ENCODE measurements at regions not wholly inside any gene's neighbourhood (a gene's known extent, or its start where the extent isn't known, plus 50 kb on each side); places are given as distances from the start of the nearest gene placed in this dataset.
A peak's percentile ranks its signal among the peaks of the same experiment; 100 is the strongest.

DNA sequence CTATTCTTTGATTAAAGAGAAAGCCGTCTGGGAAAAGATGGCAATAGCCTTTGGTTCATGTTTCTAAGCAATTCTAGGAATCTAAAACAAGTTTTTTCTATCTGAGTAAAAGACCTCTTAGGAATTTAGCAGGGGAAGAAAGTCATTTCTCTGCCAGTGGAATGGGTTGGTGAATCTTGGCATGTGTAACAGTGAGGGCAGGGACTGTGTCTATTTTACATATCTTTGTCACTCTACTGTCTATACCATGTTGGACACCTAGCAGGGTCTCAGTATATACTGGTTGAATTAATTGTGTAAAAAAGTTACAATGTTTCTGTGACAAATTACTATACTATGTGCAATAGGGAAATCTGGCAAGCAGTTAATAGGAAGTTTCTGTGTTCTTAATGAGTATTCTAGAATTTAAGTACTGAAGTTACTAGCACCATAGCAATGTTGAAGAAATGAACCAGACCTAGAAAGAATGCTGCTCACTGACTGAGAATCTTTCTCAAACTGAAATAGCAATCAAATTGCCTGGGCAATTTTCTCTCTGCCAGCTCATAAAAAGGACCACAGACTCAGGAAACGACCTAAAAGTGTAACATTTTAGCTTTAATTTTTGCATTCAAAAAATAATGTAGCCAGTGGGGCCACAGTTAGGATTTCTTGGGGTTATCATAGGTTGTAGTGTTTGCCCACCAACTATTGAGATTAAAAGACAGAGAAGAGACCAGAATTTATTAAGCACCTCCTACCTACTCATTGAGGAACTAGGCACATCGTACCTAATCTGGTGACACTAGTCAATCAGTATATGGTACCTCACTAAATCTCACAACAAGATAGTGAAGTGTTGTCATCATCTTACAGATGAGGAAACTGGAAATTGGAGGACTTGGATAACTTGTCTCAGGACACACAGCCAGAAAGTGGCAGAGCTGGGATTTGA lies 56.2 kb upstream of the LEKR1 start:
- Histone ChIP-seq H4K91ac (ENCODE audit: low read depth, low read length) (no peak overlapping the region), H3K79me2 (ENCODE audit: control insufficient read depth, insufficient read depth, low read length, poor library complexity) (no peaks in the 10 kb centered on the region), H3K4me2 (ENCODE audit: low read length) (no peak overlapping the region), H3K27ac (ENCODE audit: low read depth, low read length) (no peak overlapping the region), H2AFZ (ENCODE audit: insufficient read depth, low read length, poor library complexity) (no peak overlapping the region), H3K4me3 (ENCODE audit: low read depth, low read length) (no peak overlapping the region), H3K79me1 (ENCODE audit: low read length) (no peaks in the 10 kb centered on the region), H2AK5ac (ENCODE audit: low read length) (no peak overlapping the region), H3K14ac (ENCODE audit: low read length) (no peak overlapping the region), H3K4me1 (ENCODE audit: control insufficient read depth in 1 of 2, insufficient read depth in 2 of 2, low read length in 2 of 2) (no peaks in the 10 kb centered on the region), H3K4ac (ENCODE audit: low read depth, low read length) (no peak overlapping the region), H2BK5ac (ENCODE audit: low read depth, low read length, poor library complexity) (no peak overlapping the region), H3K23ac (ENCODE audit: low read length) (no peak overlapping the region), H3K9ac (ENCODE audit: low read length) (no peak overlapping the region), H3K18ac (ENCODE audit: low read length) (no peak overlapping the region), H4K8ac (ENCODE audit: low read depth, low read length) (no peak overlapping the region), H3K9me3 (ENCODE audit: insufficient read depth, low read depth, low read length) (no peaks in the 10 kb centered on the region), H3K27me3 (ENCODE audit: insufficient read depth, low read length) (no peaks in the 10 kb centered on the region), H2BK12ac (ENCODE audit: low read length) (no peak overlapping the region), H4K12ac (ENCODE audit: low read depth, low read length) (no peak overlapping the region), H3K36me3 (ENCODE audit: control insufficient read depth in 1 of 2, insufficient read depth in 2 of 2, low read length in 2 of 2) (no peaks in the 10 kb centered on the region), H2BK120ac (ENCODE audit: insufficient read depth, low read length, poor library complexity) (no peak overlapping the region)
- peak in 1 of 2 donors; percentile 39 for DNase-seq
- WGBS (ENCODE audit: extremely low coverage, insufficient coverage, insufficient read length), result no CpG with 5 or more reads among the region's 3 CpGs

- Histone ChIP-seq H4K91ac (ENCODE audit: low read depth, low read length) (no peak overlapping the region), H3K9me3 (ENCODE audit: insufficient read depth, low read depth, low read length) (no peaks in the 10 kb centered on the region), H3K4ac (ENCODE audit: low read depth, low read length) (no peak overlapping the region), H3K18ac (ENCODE audit: low read length) (no peak overlapping the region), H3K79me1 (ENCODE audit: low read length) (no peaks in the 10 kb centered on the region), H2BK5ac (ENCODE audit: low read depth, low read length, poor library complexity) (no peak overlapping the region), H2AK5ac (ENCODE audit: low read length) (no peak overlapping the region), H3K4me1 (ENCODE audit: control insufficient read depth in 1 of 2, insufficient read depth in 2 of 2, low read length in 2 of 2) (no peaks in the 10 kb centered on the region), H2BK120ac (ENCODE audit: insufficient read depth, low read length, poor library complexity) (no peak overlapping the region), H3K27ac (ENCODE audit: low read depth, low read length) (no peak overlapping the region), H3K4me3 (ENCODE audit: low read depth, low read length) (no peak overlapping the region), H3K23ac (ENCODE audit: low read length) (no peak overlapping the region), H3K14ac (ENCODE audit: low read length) (no peak overlapping the region), H4K8ac (ENCODE audit: low read depth, low read length) (no peak overlapping the region), H3K79me2 (ENCODE audit: control insufficient read depth, insufficient read depth, low read length, poor library complexity) (no peaks in the 10 kb centered on the region), H3K36me3 (ENCODE audit: control insufficient read depth in 1 of 2, insufficient read depth in 2 of 2, low read length in 2 of 2) (no peaks in the 10 kb centered on the region), H3K4me2 (ENCODE audit: low read length) (no peak overlapping the region), H2BK12ac (ENCODE audit: low read length) (no peak overlapping the region), H3K9ac (ENCODE audit: low read length) (no peak overlapping the region), H3K27me3 (ENCODE audit: insufficient read depth, low read length) (no peaks in the 10 kb centered on the region), H2AFZ (ENCODE audit: insufficient read depth, low read length, poor library complexity) (no peak overlapping the region), H4K12ac (ENCODE audit: low read depth, low read length) (no peak overlapping the region)
- WGBS (ENCODE audit: extremely low coverage, insufficient coverage, insufficient read length), result no CpG with 5 or more reads among the region's 6 CpGs
- no peak for DNase-seq
These were observed 55.3 kb upstream of the LEKR1 start for GRCh38 chr3:156770699-156771414.

DNA sequence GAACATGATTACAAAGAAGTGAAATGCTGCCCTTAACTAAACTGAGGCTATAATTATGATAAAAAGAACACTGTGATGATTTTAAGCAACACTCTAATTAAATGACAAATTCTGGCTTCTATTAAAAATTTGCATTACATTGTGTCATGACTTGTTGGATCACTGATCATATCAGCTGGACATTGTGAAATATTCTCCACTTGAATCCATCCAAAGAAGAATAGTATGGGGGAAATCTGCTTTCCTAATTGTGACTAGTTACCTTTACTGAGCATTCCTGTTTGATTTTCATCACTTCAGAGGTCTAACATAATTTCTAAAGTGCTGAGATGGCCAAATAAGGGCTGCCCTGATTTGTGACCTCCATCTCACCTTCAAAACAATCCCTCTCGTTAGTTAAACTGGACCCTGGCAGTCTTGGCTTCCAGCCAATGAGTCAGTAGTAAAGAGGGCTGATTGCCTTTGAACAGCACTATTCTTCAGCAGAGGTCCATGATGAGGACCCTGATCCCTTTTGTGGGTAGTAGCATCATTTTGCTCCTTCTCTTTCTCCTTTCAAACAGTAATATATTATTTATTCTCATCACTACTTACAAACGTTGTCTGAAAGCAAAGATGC lies 53.5 kb upstream of the LEKR1 start:
- Histone ChIP-seq H2BK120ac (ENCODE audit: insufficient read depth, low read length, poor library complexity) (no peak overlapping the region), H3K4ac (ENCODE audit: low read depth, low read length) (no peak overlapping the region), H3K4me3 (ENCODE audit: low read depth, low read length) (no peak overlapping the region), H2AK5ac (ENCODE audit: low read length) (no peak overlapping the region), H4K91ac (ENCODE audit: low read depth, low read length) (no peak overlapping the region), H3K14ac (ENCODE audit: low read length) (no peak overlapping the region), H3K27ac (ENCODE audit: low read depth, low read length) (no peak overlapping the region), H3K18ac (ENCODE audit: low read length) (no peak overlapping the region), H3K27me3 (ENCODE audit: insufficient read depth, low read length) (no peaks in the 10 kb centered on the region), H3K36me3 (ENCODE audit: control insufficient read depth in 1 of 2, insufficient read depth in 2 of 2, low read length in 2 of 2) (no peaks in the 10 kb centered on the region), H2BK12ac (ENCODE audit: low read length) (no peak overlapping the region), H2BK5ac (ENCODE audit: low read depth, low read length, poor library complexity) (no peak overlapping the region), H3K79me1 (ENCODE audit: low read length) (no peaks in the 10 kb centered on the region), H3K9me3 (ENCODE audit: insufficient read depth, low read depth, low read length) (no peaks in the 10 kb centered on the region), H4K8ac (ENCODE audit: low read depth, low read length) (no peak overlapping the region), H3K23ac (ENCODE audit: low read length) (no peak overlapping the region), H3K4me1 (ENCODE audit: control insufficient read depth in 1 of 2, insufficient read depth in 2 of 2, low read length in 2 of 2) (no peaks in the 10 kb centered on the region), H2AFZ (ENCODE audit: insufficient read depth, low read length, poor library complexity) (no peak overlapping the region), H3K4me2 (ENCODE audit: low read length) (no peak overlapping the region), H4K12ac (ENCODE audit: low read depth, low read length) (no peak overlapping the region), H3K9ac (ENCODE audit: low read length) (no peak overlapping the region), H3K79me2 (ENCODE audit: control insufficient read depth, insufficient read depth, low read length, poor library complexity) (no peaks in the 10 kb centered on the region)
- DNase-seq, result no peak
- no CpG with 5 or more reads among the region's 2 CpGs for WGBS (ENCODE audit: extremely low coverage, insufficient coverage, insufficient read length)

DNA sequence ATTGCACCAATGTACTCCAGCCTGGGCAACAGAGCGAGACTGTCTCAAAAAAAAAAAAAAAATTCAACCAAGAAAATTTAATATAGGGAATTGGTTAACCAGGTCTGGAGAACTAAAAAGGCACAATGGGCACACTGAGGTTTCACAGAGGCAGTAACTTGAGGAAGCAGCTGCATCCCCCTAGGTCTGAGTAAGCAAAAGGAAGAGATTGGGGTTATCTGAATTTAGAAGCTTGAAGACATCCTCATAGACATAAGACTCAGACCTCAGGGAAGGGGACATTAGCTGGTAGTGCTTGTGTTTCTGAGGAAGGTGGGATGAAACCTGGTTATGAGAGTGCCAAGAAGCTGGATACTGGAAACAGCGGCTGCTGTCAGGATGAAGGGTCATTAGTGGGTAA lies 50.1 kb upstream of the LEKR1 start:
- no peaks in the 10 kb centered on the region for H3K79me1 ChIP-seq (ENCODE audit: low read length)
- H3K4me1 ChIP-seq (ENCODE audit: control insufficient read depth in 1 of 2, insufficient read depth in 2 of 2, low read length in 2 of 2), result no peaks in the 10 kb centered on the region
- no peak overlapping the region for H4K8ac ChIP-seq (ENCODE audit: low read depth, low read length)
- H3K14ac ChIP-seq (ENCODE audit: low read length), result no peak overlapping the region
- WGBS (ENCODE audit: extremely low coverage, insufficient coverage, insufficient read length), result no CpG with 5 or more reads among the region's 2 CpGs
- H3K9ac ChIP-seq (ENCODE audit: low read length), result no peak overlapping the region
- no peak overlapping the region for H2BK12ac ChIP-seq (ENCODE audit: low read length)
- H3K9me3 ChIP-seq (ENCODE audit: insufficient read depth, low read depth, low read length), result no peaks in the 10 kb centered on the region
- no peak overlapping the region for H2BK5ac ChIP-seq (ENCODE audit: low read depth, low read length, poor library complexity)
- H3K4ac ChIP-seq (ENCODE audit: low read depth, low read length), result no peak overlapping the region
- H2AK5ac ChIP-seq (ENCODE audit: low read length), result no peak overlapping the region
- H3K4me2 ChIP-seq (ENCODE audit: low read length), result no peak overlapping the region
- H3K27ac ChIP-seq (ENCODE audit: low read depth, low read length), result no peak overlapping the region
- H3K79me2 ChIP-seq (ENCODE audit: control insufficient read depth, insufficient read depth, low read length, poor library complexity), result no peaks in the 10 kb centered on the region
- H3K4me3 ChIP-seq (ENCODE audit: low read depth, low read length), result no peak overlapping the region
- H3K27me3 ChIP-seq (ENCODE audit: insufficient read depth, low read length), result no peaks in the 10 kb centered on the region
- H3K18ac ChIP-seq (ENCODE audit: low read length), result no peak overlapping the region
- no peak overlapping the region for H4K12ac ChIP-seq (ENCODE audit: low read depth, low read length)
- no peak overlapping the region for H3K23ac ChIP-seq (ENCODE audit: low read length)
- no peak overlapping the region for H4K91ac ChIP-seq (ENCODE audit: low read depth, low read length)
- H2AFZ ChIP-seq (ENCODE audit: insufficient read depth, low read length, poor library complexity), result no peak overlapping the region
- no peaks in the 10 kb centered on the region for H3K36me3 ChIP-seq (ENCODE audit: control insufficient read depth in 1 of 2, insufficient read depth in 2 of 2, low read length in 2 of 2)
- no peak overlapping the region for H2BK120ac ChIP-seq (ENCODE audit: insufficient read depth, low read length, poor library complexity)
- no peak for DNase-seq

All from trophoblast cell (in vitro differentiated cells and primary cell).